ENCODE measurements at regions not wholly inside any gene's neighbourhood (a gene's known extent, or its start where the extent isn't known, plus 50 kb on each side); places are given as distances from the start of the nearest gene placed in this dataset.
A peak's percentile ranks its signal among the peaks of the same experiment; 100 is the strongest.

- Histone ChIP-seq H3K4me3 (no peak overlapping the region), H3K27ac (peak overlapping the region in 2 of 3 donors; percentile 15 to 52), H3K9me3 (no peaks in the 10 kb centered on the region), H3K27me3 (no peaks in the 10 kb centered on the region), H3K36me3 (no peaks in the 10 kb centered on the region), H3K4me1 (peaks cover 0 to 18% (median 1%) of the 10 kb centered on the region in 4 donors)
- TF ChIP-seq CTCF (IDR thresholded peaks at IDR 0.05) (no peak), POLR2A (IDR thresholded peaks at IDR 0.05) (no peak)
- peak in 1 of 4 donors; percentile 35 for ATAC-seq
- DNase-seq, result no peak
- WGBS (ENCODE audit: insufficient coverage, low coverage, low lambda C conversion rate, missing lambda C conversion rate), result 57% methylated on average over 4 of the region's 4 CpGs
- intact Hi-C loops (cut with DNase I), result no loop called here
These were observed 148.4 kb downstream of the TLR5 start for GRCh38 chr1:222994511-222995235.

- no peak for DNase-seq
- Histone ChIP-seq H3K27me3 (no peaks in the 10 kb centered on the region), H3K9me3 (no peaks in the 10 kb centered on the region), H3K4me1 (peaks cover 0 to 17% (median 0%) of the 10 kb centered on the region in 4 donors), H3K4me3 (no peak overlapping the region), H3K36me3 (no peaks in the 10 kb centered on the region), H3K27ac (peak overlapping the region in 2 of 3 donors; percentile 15 to 52)
- no peak for TF ChIP-seq CTCF (IDR thresholded peaks at IDR 0.05)
- TF ChIP-seq POLR2A (IDR thresholded peaks at IDR 0.05), result no peak
- intact Hi-C loops (cut with DNase I), result no loop called here
- WGBS (ENCODE audit: insufficient coverage, low coverage, low lambda C conversion rate, missing lambda C conversion rate), result 61% methylated on average over 3 of the region's 3 CpGs
- ATAC-seq, result peak in 3 of 4 donors; percentile 58 to 81 (median 65)
These were observed 147.8 kb downstream of the TLR5 start for GRCh38 chr1:222995236-222995580.

GRCh38 chr1:222995620-222996309 is 147.3 kb downstream of the TLR5 start:
- no peaks in the 10 kb centered on the region for H3K27me3 ChIP-seq
- H3K27ac ChIP-seq, result peak overlapping the region in 1 of 3 donors; percentile 26
- H3K4me3 ChIP-seq, result no peak overlapping the region
- DNase-seq (no peak), ATAC-seq (peak in 3 of 4 donors; percentile 14 to 51 (median 40))
- TF ChIP-seq CTCF (IDR thresholded peaks at IDR 0.05) (no peak), POLR2A (IDR thresholded peaks at IDR 0.05) (no peak)
- H3K36me3 ChIP-seq, result no peaks in the 10 kb centered on the region
- WGBS (ENCODE audit: insufficient coverage, low coverage, low lambda C conversion rate, missing lambda C conversion rate), result 21% methylated on average over 5 of the region's 5 CpGs
- H3K4me1 ChIP-seq, result peaks cover 0 to 20% (median 0%) of the 10 kb centered on the region in 4 donors
- intact Hi-C loops (cut with DNase I), result no loop called here
- H3K9me3 ChIP-seq, result no peaks in the 10 kb centered on the region

- Histone ChIP-seq H3K9me3 (no peaks in the 10 kb centered on the region), H3K4me3 (no peak overlapping the region), H3K4me1 (peaks cover 0 to 27% (median 2%) of the 10 kb centered on the region in 4 donors), H3K36me3 (no peaks in the 10 kb centered on the region), H3K27ac (no peak overlapping the region), H3K27me3 (no peaks in the 10 kb centered on the region)
- no peak for ATAC-seq
- no peak for DNase-seq
- TF ChIP-seq POLR2A (IDR thresholded peaks at IDR 0.05), result no peak
- no peak for TF ChIP-seq CTCF (IDR thresholded peaks at IDR 0.05)
- WGBS (ENCODE audit: insufficient coverage, low coverage, low lambda C conversion rate, missing lambda C conversion rate), result 50% methylated on average over 3 of the region's 3 CpGs
- intact Hi-C loops (cut with DNase I), result no loop called here
These were observed 146.6 kb downstream of the TLR5 start for GRCh38 chr1:222996310-222996975.

All from right lobe of liver (tissue), 6 donors.